ENCODE measurements at regions not wholly inside any gene's neighbourhood (a gene's known extent, or its start where the extent isn't known, plus 50 kb on each side); places are given as distances from the start of the nearest gene placed in this dataset.

- no peak overlapping the region for H3K27ac Mint-ChIP-seq
- no peaks in the 10 kb centered on the region for H3K36me3 Mint-ChIP-seq
- H3K27me3 ChIP-seq (ENCODE audit: control insufficient read depth, insufficient read depth, low read length), result no peaks in the 10 kb centered on the region
- H3K36me3 ChIP-seq (ENCODE audit: control insufficient read depth, insufficient read depth, low read length), result no peaks in the 10 kb centered on the region
- H3K4me1 Mint-ChIP-seq, result no peaks in the 10 kb centered on the region
- H3K9me3 ChIP-seq (ENCODE audit: control insufficient read depth in 2 of 2, low read length in 2 of 2), result no peaks in the 10 kb centered on the region
- H3K27me3 Mint-ChIP-seq, result no peaks in the 10 kb centered on the region
- ATAC-seq (ENCODE audit: low read depth in 2 of 2), result no peak
- DNase-seq, result no peak
- no peak overlapping the region for H3K27ac ChIP-seq (ENCODE audit: insufficient read depth, low read length, poor library complexity, severe bottlenecking)
- no peak overlapping the region for H3K4me3 ChIP-seq (ENCODE audit: low read depth, low read length)
- H3K4me1 ChIP-seq (ENCODE audit: control insufficient read depth, insufficient read depth, low read length, poor library complexity, severe bottlenecking), result no peaks in the 10 kb centered on the region
- H3K9me3 Mint-ChIP-seq, result peaks cover 0 to 21% (median 2%) of the 10 kb centered on the region in 7 donors
- no peak overlapping the region for H3K4me3 Mint-ChIP-seq
Measured at GRCh38 chr4:144799486-144799885, 153.5 kb downstream of the HHIP start.

- H3K4me3 Mint-ChIP-seq, result no peak overlapping the region
- no peaks in the 10 kb centered on the region for H3K27me3 ChIP-seq (ENCODE audit: control insufficient read depth, insufficient read depth, low read length)
Measured at GRCh38 chr4:144801731-144802130, 155.8 kb downstream of the HHIP start.

GRCh38 chr4:144808034-144808433 is 162.1 kb downstream of the HHIP start:
- DNase-seq, result no peak
- peaks cover 5 to 29% of the 10 kb centered on the region in 2 experiments for H3K9me3 ChIP-seq (ENCODE audit: control insufficient read depth in 2 of 2, low read length in 2 of 2)
- H3K4me1 ChIP-seq (ENCODE audit: control insufficient read depth, insufficient read depth, low read length, poor library complexity, severe bottlenecking), result no peaks in the 10 kb centered on the region
- H3K27ac ChIP-seq (ENCODE audit: insufficient read depth, low read length, poor library complexity, severe bottlenecking), result no peak overlapping the region
- Mint-ChIP-seq H3K4me1 (no peaks in the 10 kb centered on the region), H3K9me3 (peaks cover 0 to 16% (median 10%) of the 10 kb centered on the region in 7 donors), H3K27ac (no peak overlapping the region), H3K36me3 (no peaks in the 10 kb centered on the region), H3K4me3 (no peak overlapping the region), H3K27me3 (no peaks in the 10 kb centered on the region)
- no peak overlapping the region for H3K4me3 ChIP-seq (ENCODE audit: low read depth, low read length)
- no peaks in the 10 kb centered on the region for H3K36me3 ChIP-seq (ENCODE audit: control insufficient read depth, insufficient read depth, low read length)
- no peaks in the 10 kb centered on the region for H3K27me3 ChIP-seq (ENCODE audit: control insufficient read depth, insufficient read depth, low read length)
- no peak for ATAC-seq (ENCODE audit: low read depth in 2 of 2)

More at GRCh38 chr4:144801731-144802130, 155.8 kb downstream of the HHIP start:
- Mint-ChIP-seq H3K27ac (no peak overlapping the region), H3K27me3 (no peaks in the 10 kb centered on the region), H3K36me3 (no peaks in the 10 kb centered on the region), H3K9me3 (peaks cover 0 to 14% (median 2%) of the 10 kb centered on the region in 7 donors), H3K4me1 (no peaks in the 10 kb centered on the region)
- no peak for DNase-seq
- no peak for ATAC-seq (ENCODE audit: low read depth in 2 of 2)
- H3K4me1 ChIP-seq (ENCODE audit: control insufficient read depth, insufficient read depth, low read length, poor library complexity, severe bottlenecking), result no peaks in the 10 kb centered on the region
- H3K4me3 ChIP-seq (ENCODE audit: low read depth, low read length), result no peak overlapping the region
- peaks cover 0 to 4% of the 10 kb centered on the region in 2 experiments for H3K9me3 ChIP-seq (ENCODE audit: control insufficient read depth in 2 of 2, low read length in 2 of 2)
- no peak overlapping the region for H3K27ac ChIP-seq (ENCODE audit: insufficient read depth, low read length, poor library complexity, severe bottlenecking)
- no peaks in the 10 kb centered on the region for H3K36me3 ChIP-seq (ENCODE audit: control insufficient read depth, insufficient read depth, low read length)

GRCh38 chr4:144809056-144809640 is 163.2 kb downstream of the HHIP start:
- H3K27me3 ChIP-seq (ENCODE audit: control insufficient read depth, insufficient read depth, low read length), result no peaks in the 10 kb centered on the region
- Mint-ChIP-seq H3K4me3 (no peak overlapping the region), H3K4me1 (no peaks in the 10 kb centered on the region), H3K27me3 (no peaks in the 10 kb centered on the region), H3K36me3 (no peaks in the 10 kb centered on the region), H3K9me3 (peaks cover 2 to 16% (median 10%) of the 10 kb centered on the region in 7 donors), H3K27ac (peak overlapping the region in 1 of 3 donors; percentile 83)
- no peaks in the 10 kb centered on the region for H3K36me3 ChIP-seq (ENCODE audit: control insufficient read depth, insufficient read depth, low read length)
- no peaks in the 10 kb centered on the region for H3K4me1 ChIP-seq (ENCODE audit: control insufficient read depth, insufficient read depth, low read length, poor library complexity, severe bottlenecking)
- peaks cover 5 to 29% of the 10 kb centered on the region in 2 experiments for H3K9me3 ChIP-seq (ENCODE audit: control insufficient read depth in 2 of 2, low read length in 2 of 2)
- H3K27ac ChIP-seq (ENCODE audit: insufficient read depth, low read length, poor library complexity, severe bottlenecking), result no peak overlapping the region
- ATAC-seq (ENCODE audit: low read depth in 2 of 2) (no peak), DNase-seq (no peak)
- H3K4me3 ChIP-seq (ENCODE audit: low read depth, low read length), result no peak overlapping the region

- no peaks in the 10 kb centered on the region for H3K4me1 ChIP-seq (ENCODE audit: control insufficient read depth, insufficient read depth, low read length, poor library complexity, severe bottlenecking)
- ATAC-seq (ENCODE audit: low read depth in 2 of 2) (no peak), DNase-seq (no peak)
- Mint-ChIP-seq H3K27me3 (no peaks in the 10 kb centered on the region), H3K9me3 (peaks cover 0 to 8% (median 4%) of the 10 kb centered on the region in 7 donors), H3K4me1 (no peaks in the 10 kb centered on the region), H3K36me3 (no peaks in the 10 kb centered on the region), H3K27ac (no peak overlapping the region), H3K4me3 (no peak overlapping the region)
- H3K27me3 ChIP-seq (ENCODE audit: control insufficient read depth, insufficient read depth, low read length), result no peaks in the 10 kb centered on the region
- no peak overlapping the region for H3K27ac ChIP-seq (ENCODE audit: insufficient read depth, low read length, poor library complexity, severe bottlenecking)
- H3K4me3 ChIP-seq (ENCODE audit: low read depth, low read length), result no peak overlapping the region
- no peaks in the 10 kb centered on the region for H3K36me3 ChIP-seq (ENCODE audit: control insufficient read depth, insufficient read depth, low read length)
- H3K9me3 ChIP-seq (ENCODE audit: control insufficient read depth in 2 of 2, low read length in 2 of 2), result no peaks in the 10 kb centered on the region
Measured at GRCh38 chr4:144816668-144817067, 170.7 kb downstream of the HHIP start.

GRCh38 chr4:144817081-144817480 is 171.1 kb downstream of the HHIP start:
- Mint-ChIP-seq H3K4me3 (no peak overlapping the region), H3K27me3 (no peaks in the 10 kb centered on the region), H3K27ac (no peak overlapping the region), H3K4me1 (no peaks in the 10 kb centered on the region), H3K9me3 (peaks cover 0 to 8% (median 2%) of the 10 kb centered on the region in 7 donors), H3K36me3 (no peaks in the 10 kb centered on the region)
- Histone ChIP-seq H3K27me3 (ENCODE audit: control insufficient read depth, insufficient read depth, low read length) (no peaks in the 10 kb centered on the region), H3K4me1 (ENCODE audit: control insufficient read depth, insufficient read depth, low read length, poor library complexity, severe bottlenecking) (no peaks in the 10 kb centered on the region), H3K27ac (ENCODE audit: insufficient read depth, low read length, poor library complexity, severe bottlenecking) (no peak overlapping the region), H3K9me3 (ENCODE audit: control insufficient read depth in 2 of 2, low read length in 2 of 2) (no peaks in the 10 kb centered on the region), H3K36me3 (ENCODE audit: control insufficient read depth, insufficient read depth, low read length) (no peaks in the 10 kb centered on the region), H3K4me3 (ENCODE audit: low read depth, low read length) (no peak overlapping the region)
- no peak for DNase-seq
- no peak for ATAC-seq (ENCODE audit: low read depth in 2 of 2)

- H3K4me1 Mint-ChIP-seq, result no peaks in the 10 kb centered on the region
- H3K9me3 Mint-ChIP-seq, result peaks cover 0 to 8% (median 2%) of the 10 kb centered on the region in 7 donors
- H3K27me3 Mint-ChIP-seq, result no peaks in the 10 kb centered on the region
- no peaks in the 10 kb centered on the region for H3K36me3 Mint-ChIP-seq
- no peak overlapping the region for H3K4me3 Mint-ChIP-seq
- H3K4me3 ChIP-seq (ENCODE audit: low read depth, low read length), result no peak overlapping the region
- H3K4me1 ChIP-seq (ENCODE audit: control insufficient read depth, insufficient read depth, low read length, poor library complexity, severe bottlenecking), result no peaks in the 10 kb centered on the region
- H3K27ac Mint-ChIP-seq, result no peak overlapping the region
- ATAC-seq (ENCODE audit: low read depth in 2 of 2), result no peak
- H3K9me3 ChIP-seq (ENCODE audit: control insufficient read depth in 2 of 2, low read length in 2 of 2), result no peaks in the 10 kb centered on the region
- no peak overlapping the region for H3K27ac ChIP-seq (ENCODE audit: insufficient read depth, low read length, poor library complexity, severe bottlenecking)
- DNase-seq, result no peak
- no peaks in the 10 kb centered on the region for H3K27me3 ChIP-seq (ENCODE audit: control insufficient read depth, insufficient read depth, low read length)
- no peaks in the 10 kb centered on the region for H3K36me3 ChIP-seq (ENCODE audit: control insufficient read depth, insufficient read depth, low read length)
Measured at GRCh38 chr4:144818136-144818535, 172.2 kb downstream of the HHIP start.

- Histone ChIP-seq H3K9me3 (ENCODE audit: control insufficient read depth in 2 of 2, low read length in 2 of 2) (no peaks in the 10 kb centered on the region), H3K36me3 (ENCODE audit: control insufficient read depth, insufficient read depth, low read length) (no peaks in the 10 kb centered on the region), H3K4me1 (ENCODE audit: control insufficient read depth, insufficient read depth, low read length, poor library complexity, severe bottlenecking) (no peaks in the 10 kb centered on the region), H3K27me3 (ENCODE audit: control insufficient read depth, insufficient read depth, low read length) (no peaks in the 10 kb centered on the region), H3K27ac (ENCODE audit: insufficient read depth, low read length, poor library complexity, severe bottlenecking) (no peak overlapping the region), H3K4me3 (ENCODE audit: low read depth, low read length) (no peak overlapping the region)
- Mint-ChIP-seq H3K27me3 (no peaks in the 10 kb centered on the region), H3K9me3 (peaks cover 0 to 8% (median 3%) of the 10 kb centered on the region in 7 donors), H3K4me1 (no peaks in the 10 kb centered on the region), H3K36me3 (no peaks in the 10 kb centered on the region), H3K27ac (no peak overlapping the region), H3K4me3 (no peak overlapping the region)
- ATAC-seq (ENCODE audit: low read depth in 2 of 2) (no peak), DNase-seq (no peak)
Measured at GRCh38 chr4:144819591-144819990, 173.6 kb downstream of the HHIP start.
